NT2/D1 (cell line): ENCODE measurements at regions not wholly inside any gene's neighbourhood (a gene's known extent, or its start where the extent isn't known, plus 50 kb on each side); places are given as distances from the start of the nearest gene placed in this dataset.

ENCODE experiments used
- SUZ12 ChIP-seq: IDR thresholded peaks from 2 replicates; pipeline ENCODE4 v1.6.1; 2011; ENCODE audit not compliant: insufficient read length, insufficient read depth; ENCODE audit errors: extremely low read depth
- YY1 ChIP-seq: IDR thresholded peaks from 2 replicates; pipeline ENCODE4 v1.6.1; 2011; ENCODE audit not compliant: insufficient read length, insufficient read depth
- ZNF274 ChIP-seq: IDR thresholded peaks from 2 replicates; pipeline ENCODE4 v1.6.1; 2011; ENCODE audit warnings: mild to moderate bottlenecking, low read depth, low read length

DNA sequence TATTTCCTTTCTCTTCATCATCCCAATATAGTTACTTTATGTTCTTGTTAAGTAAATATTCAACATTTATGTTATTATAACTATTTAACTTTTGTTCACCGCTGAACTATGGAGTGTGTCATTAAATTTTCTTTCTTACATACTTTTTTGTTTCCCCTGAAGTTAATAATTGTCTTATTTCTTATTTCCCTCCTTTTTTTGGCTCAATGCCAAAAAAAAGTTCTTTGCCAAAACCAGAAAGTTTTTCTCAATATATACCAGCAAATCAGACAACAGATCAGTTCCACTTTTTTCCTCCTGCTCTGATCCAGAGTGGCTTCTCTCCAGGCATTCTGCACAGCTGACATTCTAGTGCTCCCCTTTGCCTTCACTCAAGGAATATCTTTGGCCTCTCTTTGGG lies 187.0 kb upstream of the PPARGC1A start:
- no peak for TF ChIP-seq ZNF274
- no peak for TF ChIP-seq SUZ12
- no peak for TF ChIP-seq YY1
